ENCODE measurements at regions not wholly inside any gene's neighbourhood (a gene's known extent, or its start where the extent isn't known, plus 50 kb on each side); places are given as distances from the start of the nearest gene placed in this dataset.

DNA sequence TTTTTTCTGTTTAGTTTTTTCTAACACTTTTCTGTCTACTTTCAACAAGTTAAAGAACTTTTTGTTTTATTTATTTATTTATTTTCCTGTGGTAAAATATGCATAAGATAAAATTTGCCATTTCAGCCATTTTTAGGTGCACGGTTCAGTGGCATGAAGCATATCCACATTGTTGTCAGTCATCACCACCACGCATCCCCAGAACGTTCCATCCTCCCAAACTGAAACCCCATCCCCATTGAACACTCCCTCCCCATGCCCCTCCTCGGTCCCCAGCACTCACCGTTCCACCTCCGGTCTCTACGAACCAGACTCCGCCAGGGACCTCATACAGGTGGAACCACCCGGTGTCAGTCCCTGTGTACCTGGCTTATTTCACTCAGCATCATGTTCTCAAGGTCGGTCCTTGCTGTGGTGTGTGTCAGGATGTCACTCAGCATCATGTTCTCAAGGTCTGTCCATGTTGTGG lies 118.1 kb downstream of the SIK1 start:
- H3K36me3 Mint-ChIP-seq (ENCODE audit: low read depth): no peaks in the 10 kb centered on the region
- no peak for DNase-seq (ENCODE audit: low read depth, low spot score)
- TF ChIP-seq, protein P1, sequence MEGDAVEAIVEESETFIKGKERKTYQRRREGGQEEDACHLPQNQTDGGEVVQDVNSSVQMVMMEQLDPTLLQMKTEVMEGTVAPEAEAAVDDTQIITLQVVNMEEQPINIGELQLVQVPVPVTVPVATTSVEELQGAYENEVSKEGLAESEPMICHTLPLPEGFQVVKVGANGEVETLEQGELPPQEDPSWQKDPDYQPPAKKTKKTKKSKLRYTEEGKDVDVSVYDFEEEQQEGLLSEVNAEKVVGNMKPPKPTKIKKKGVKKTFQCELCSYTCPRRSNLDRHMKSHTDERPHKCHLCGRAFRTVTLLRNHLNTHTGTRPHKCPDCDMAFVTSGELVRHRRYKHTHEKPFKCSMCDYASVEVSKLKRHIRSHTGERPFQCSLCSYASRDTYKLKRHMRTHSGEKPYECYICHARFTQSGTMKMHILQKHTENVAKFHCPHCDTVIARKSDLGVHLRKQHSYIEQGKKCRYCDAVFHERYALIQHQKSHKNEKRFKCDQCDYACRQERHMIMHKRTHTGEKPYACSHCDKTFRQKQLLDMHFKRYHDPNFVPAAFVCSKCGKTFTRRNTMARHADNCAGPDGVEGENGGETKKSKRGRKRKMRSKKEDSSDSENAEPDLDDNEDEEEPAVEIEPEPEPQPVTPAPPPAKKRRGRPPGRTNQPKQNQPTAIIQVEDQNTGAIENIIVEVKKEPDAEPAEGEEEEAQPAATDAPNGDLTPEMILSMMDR (conservative IDR thresholded peaks at IDR 0.05): no peak
- peaks cover 6% of the 10 kb centered on the region for H3K4me1 Mint-ChIP-seq
- H3K27ac Mint-ChIP-seq (ENCODE audit: unreplicated experiment): no peak overlapping the region
- no peak overlapping the region for H3K4me3 Mint-ChIP-seq
- H3K27me3 Mint-ChIP-seq (ENCODE audit: low read depth): no peaks in the 10 kb centered on the region
- H3K9me3 Mint-ChIP-seq: no peaks in the 10 kb centered on the region

DNA sequence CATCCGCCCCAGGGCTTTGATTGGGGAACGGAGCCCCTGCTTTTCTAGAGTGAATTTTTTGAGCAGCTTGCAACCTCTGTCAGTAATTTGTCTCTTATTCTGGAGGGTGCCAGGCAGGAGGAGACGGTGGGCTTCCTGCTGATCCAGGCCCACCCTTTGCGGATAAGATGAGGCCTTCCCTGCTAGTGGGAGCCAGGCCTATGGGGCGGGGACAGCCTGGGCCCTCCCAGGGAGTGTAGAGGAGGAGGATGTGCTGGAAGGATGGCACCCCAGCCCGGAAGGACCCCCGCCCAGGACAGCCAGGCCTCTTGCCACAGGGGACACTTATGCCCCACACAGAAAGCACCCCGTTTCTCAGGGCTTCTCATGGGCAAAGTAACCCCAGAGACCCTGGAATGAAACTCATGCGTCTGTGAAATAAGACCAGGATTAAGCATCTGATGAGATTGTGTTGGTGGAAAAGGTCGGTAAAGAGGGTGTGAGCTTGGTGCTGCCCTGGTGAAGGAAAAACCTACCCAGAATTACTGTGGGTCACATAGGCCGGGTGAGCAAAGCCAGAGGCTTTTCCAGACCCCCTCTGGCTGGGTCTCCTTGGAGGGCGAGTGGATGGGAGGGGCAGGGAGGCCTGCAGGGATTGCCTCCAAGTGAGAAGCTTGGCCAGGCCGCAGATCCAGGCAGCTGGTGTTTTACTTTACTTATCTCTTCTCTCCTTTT lies 118.7 kb downstream of the SIK1 start:
- Mint-ChIP-seq H3K27me3 (ENCODE audit: low read depth) (no peaks in the 10 kb centered on the region), H3K27ac (ENCODE audit: unreplicated experiment) (no peak overlapping the region), H3K4me3 (no peak overlapping the region), H3K36me3 (ENCODE audit: low read depth) (no peaks in the 10 kb centered on the region), H3K9me3 (no peaks in the 10 kb centered on the region), H3K4me1 (peaks cover 7% of the 10 kb centered on the region)
- DNase-seq (ENCODE audit: low read depth, low spot score): no peak
- TF ChIP-seq, protein P1 (conservative IDR thresholded peaks at IDR 0.05): no peak

DNA sequence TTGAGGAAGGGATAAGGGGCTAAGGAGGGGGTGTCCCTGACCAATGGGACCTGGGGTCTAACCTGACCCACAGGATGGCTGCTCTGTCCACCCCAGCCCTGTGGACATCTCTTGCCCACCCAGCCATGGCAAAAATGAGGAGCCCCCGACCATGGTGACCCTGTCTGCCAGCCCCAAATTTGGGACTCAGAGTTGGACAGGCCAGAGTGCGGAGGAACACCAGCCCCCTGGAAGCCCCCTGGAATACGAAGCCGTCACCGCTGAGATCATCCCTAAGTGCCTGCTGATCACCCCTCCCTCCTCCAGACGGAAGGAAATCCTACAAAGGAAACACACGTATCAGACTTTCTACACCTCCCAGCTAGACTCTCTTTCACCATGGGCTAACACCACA lies 119.3 kb downstream of the SIK1 start:
- Mint-ChIP-seq H3K27ac (ENCODE audit: unreplicated experiment) (no peak overlapping the region), H3K4me3 (no peak overlapping the region), H3K4me1 (peaks cover 7% of the 10 kb centered on the region), H3K36me3 (ENCODE audit: low read depth) (no peaks in the 10 kb centered on the region), H3K27me3 (ENCODE audit: low read depth) (no peaks in the 10 kb centered on the region), H3K9me3 (no peaks in the 10 kb centered on the region)
- DNase-seq (ENCODE audit: low read depth, low spot score): no peak
- TF ChIP-seq, protein P1 (conservative IDR thresholded peaks at IDR 0.05): no peak

DNA sequence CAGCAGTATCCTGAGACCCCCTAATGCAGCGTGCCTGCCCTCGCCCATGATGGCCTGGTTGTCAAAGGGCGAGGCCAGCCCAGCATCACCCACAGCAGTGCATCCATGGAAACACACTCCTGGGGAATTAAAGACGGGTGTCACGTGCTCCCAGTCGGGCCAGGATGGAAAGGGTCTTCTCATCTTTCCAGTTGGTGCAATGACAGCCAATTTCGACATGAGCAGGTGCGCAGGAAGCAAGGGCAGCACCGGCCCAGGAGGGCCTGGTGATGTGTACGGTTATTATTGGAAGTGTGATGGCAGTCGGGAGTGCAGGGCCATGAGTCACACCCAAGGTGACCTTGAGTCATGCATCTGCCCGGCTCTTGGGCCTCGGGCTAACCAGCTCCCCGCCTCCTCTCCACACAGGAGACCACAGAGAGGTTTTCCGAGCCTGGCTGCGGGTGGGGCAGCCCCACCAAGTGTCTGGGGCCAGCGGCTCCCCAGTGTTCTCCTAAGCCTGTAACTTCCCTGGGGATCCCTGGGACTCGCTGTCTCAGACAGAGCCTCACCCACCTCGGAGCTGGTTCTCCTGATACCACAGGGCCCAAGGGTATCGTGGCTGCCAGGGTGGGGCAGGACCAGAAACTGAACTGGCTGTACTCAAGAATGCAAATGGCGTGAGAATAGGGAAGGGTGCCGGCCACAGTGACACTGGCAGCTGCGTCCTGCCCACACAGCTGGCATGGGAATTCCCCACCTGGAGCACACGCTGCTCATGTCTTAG lies 119.8 kb downstream of the SIK1 start:
- Mint-ChIP-seq H3K4me3 (no peak overlapping the region), H3K9me3 (no peaks in the 10 kb centered on the region), H3K27me3 (ENCODE audit: low read depth) (no peaks in the 10 kb centered on the region), H3K27ac (ENCODE audit: unreplicated experiment) (no peak overlapping the region), H3K4me1 (peaks cover 7% of the 10 kb centered on the region), H3K36me3 (ENCODE audit: low read depth) (no peaks in the 10 kb centered on the region)
- TF ChIP-seq, protein P1 (conservative IDR thresholded peaks at IDR 0.05): no peak
- DNase-seq (ENCODE audit: low read depth, low spot score): no peak

DNA sequence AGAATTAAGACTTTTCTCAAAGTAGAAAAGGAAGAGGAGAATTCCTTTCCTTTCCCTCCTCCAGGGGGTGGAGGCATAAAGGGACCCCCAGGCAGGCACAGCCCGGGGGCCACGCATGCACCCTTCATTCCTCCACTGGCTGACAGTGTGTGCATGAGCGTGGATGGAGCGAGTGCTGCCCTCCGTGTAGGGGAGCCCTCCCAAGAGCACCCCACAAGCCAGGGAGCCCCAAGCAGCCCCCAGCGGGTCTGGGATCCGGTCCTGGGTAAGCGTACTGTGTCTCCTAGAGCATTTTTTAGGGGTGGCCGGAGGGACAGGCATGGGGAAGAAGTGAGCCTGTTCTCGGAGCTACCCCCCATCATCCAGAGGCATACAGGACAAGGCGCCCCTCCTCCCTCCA lies 120.5 kb downstream of the SIK1 start:
- no peaks in the 10 kb centered on the region for H3K9me3 Mint-ChIP-seq
- no peaks in the 10 kb centered on the region for H3K36me3 Mint-ChIP-seq (ENCODE audit: low read depth)
- peaks cover 7% of the 10 kb centered on the region for H3K4me1 Mint-ChIP-seq
- H3K4me3 Mint-ChIP-seq: no peak overlapping the region
- TF ChIP-seq, protein P1 (conservative IDR thresholded peaks at IDR 0.05): no peak
- no peak overlapping the region for H3K27ac Mint-ChIP-seq (ENCODE audit: unreplicated experiment)
- DNase-seq (ENCODE audit: low read depth, low spot score): no peak
- no peaks in the 10 kb centered on the region for H3K27me3 Mint-ChIP-seq (ENCODE audit: low read depth)

All from neural crest cell (in vitro differentiated cells).